ENCODE measurements at regions not wholly inside any gene's neighbourhood (a gene's known extent, or its start where the extent isn't known, plus 50 kb on each side); places are given as distances from the start of the nearest gene placed in this dataset.

- no peak for DNase-seq
Observed at GRCh38 chr17:77637818-77638575, 320.5 kb upstream of the TNRC6C start.

DNA sequence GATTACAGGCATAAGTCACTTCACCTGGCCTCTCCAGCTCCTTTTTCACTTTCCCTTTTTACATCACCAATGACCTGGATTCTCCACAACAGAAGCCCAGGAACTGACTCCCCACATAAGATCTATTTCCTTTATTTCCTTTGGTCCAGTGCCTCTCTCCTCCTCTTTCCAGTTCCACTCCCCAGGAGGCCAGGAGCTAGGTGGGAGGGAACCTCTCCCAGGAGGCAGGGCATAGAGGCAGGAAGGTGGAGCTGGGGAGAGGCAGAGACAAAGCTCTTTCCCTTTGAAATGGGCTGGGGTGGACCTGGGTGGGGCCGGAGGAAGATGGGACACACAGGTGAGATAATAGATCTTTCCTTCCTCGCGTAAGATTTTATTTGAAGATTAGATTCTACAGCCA is 318.3 kb upstream of the TNRC6C start:
- DNase-seq = no peak

GRCh38 chr17:77640916-77641605 is 317.4 kb upstream of the TNRC6C start:
- no peak for DNase-seq

GRCh38 chr17:77641718-77642117 is 316.8 kb upstream of the TNRC6C start:
- no peak for DNase-seq

- DNase-seq = no peak
Observed at GRCh38 chr17:77644181-77645071, 314.1 kb upstream of the TNRC6C start.

DNA sequence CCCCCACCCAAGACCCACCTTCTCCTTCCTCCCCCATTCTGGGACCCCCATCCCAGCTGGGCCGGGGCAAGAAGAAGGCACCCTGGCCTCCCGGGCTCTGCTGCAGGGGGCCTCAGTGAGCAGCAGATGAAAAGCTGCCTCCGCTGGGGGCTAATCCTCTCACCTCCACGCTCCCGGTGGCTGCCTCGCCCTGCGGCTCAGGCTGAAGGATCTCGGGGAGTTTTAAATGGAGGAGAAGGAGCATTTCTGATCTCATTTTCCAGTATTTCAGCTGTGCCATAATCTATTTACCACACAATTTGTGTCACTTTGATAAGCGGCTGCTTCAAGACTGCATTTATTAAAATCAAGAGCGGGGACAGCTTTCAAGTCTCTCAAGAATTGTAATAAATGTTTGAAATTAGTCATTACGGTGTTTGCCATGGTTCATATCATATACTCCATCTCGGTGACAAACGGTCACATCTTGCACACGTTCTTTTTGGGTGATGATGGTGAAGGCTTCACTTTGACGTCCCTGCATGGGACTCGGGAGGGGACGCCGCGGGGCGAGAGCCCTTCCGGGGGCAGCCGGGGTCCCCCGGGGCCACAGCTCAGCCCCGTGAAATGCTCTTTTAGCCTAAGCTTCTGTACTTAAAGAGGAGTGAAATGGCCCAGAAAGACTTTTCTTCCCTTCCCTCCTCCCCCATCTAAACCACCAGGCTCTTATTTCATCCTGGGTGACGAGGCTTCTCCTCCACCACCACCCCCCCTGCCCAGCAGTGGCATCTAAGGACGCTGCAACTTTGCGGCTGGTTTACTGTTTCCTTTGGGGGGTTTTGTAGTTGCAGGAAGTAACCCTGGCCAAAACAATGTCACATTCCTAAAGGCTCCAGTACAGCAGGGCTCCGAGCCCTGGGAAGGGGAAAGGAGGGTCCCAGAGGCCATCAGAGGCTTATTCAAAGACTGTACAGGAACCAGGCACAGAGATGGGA is 313.1 kb upstream of the TNRC6C start:
- peak; percentile 56 for DNase-seq

GRCh38 chr17:77646046-77646430 is 312.5 kb upstream of the TNRC6C start:
- DNase-seq = no peak

- no peak for DNase-seq
Observed at GRCh38 chr17:77647531-77647930, 311.0 kb upstream of the TNRC6C start.

DNA sequence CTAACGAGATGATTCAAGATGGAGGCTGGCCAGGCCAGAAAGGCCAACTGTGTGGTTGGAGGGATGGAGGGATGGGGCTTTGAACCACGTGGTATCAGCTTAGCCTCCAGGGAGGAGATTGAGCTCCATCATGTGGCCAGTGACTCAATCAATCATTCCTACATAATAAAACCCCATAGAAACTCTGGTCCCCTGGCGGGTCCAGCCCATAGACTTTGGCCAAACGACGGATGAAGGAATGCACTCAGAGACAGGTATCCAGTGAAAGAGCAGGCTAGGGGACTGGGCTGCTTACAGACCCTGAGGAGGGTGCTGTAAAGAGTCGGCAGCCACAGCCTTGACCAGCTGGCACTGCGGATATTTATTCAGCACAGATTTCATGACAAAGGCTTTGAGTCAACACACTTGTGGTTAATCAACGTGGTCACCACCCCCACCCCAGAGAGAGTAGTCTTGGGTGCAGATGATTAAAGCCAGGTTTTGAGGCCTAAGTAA is 308.7 kb upstream of the TNRC6C start:
- DNase-seq = no peak

GRCh38 chr17:77651988-77652387 is 306.5 kb upstream of the TNRC6C start:
- DNase-seq = no peak

GRCh38 chr17:77654296-77654695 is 304.2 kb upstream of the TNRC6C start:
- no peak for DNase-seq

GRCh38 chr17:77654850-77655249 is 303.7 kb upstream of the TNRC6C start:
- DNase-seq = no peak

GRCh38 chr17:77656054-77656453 is 302.4 kb upstream of the TNRC6C start:
- no peak for DNase-seq

- no peak for DNase-seq
Observed at GRCh38 chr17:77657839-77658238, 300.7 kb upstream of the TNRC6C start.

- no peak for DNase-seq
Observed at GRCh38 chr17:77660524-77660923, 298.0 kb upstream of the TNRC6C start.

DNA sequence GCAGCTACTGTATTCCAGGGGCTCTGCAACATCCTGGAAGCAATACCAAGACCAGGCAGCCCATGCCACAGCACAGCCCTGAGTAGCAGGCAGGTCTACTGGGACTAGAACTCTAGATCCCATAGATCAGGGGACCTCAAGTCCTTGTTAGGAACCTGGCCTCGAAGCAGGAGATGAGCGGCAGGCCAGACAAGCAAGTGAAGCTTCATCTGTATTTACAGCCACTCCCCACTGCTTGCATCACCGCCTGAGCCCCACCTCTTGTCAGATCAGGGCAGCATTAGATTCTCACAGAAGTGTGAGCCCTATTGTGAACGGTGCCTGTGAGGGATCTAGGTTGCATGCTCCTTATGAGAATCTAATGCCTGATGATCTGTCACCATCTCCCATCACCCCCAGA is 295.7 kb upstream of the TNRC6C start:
- no peak for DNase-seq

GRCh38 chr17:77664097-77664729 is 294.3 kb upstream of the TNRC6C start:
- DNase-seq = no peak

- no peak for DNase-seq
Observed at GRCh38 chr17:77665833-77666232, 292.7 kb upstream of the TNRC6C start.

DNA sequence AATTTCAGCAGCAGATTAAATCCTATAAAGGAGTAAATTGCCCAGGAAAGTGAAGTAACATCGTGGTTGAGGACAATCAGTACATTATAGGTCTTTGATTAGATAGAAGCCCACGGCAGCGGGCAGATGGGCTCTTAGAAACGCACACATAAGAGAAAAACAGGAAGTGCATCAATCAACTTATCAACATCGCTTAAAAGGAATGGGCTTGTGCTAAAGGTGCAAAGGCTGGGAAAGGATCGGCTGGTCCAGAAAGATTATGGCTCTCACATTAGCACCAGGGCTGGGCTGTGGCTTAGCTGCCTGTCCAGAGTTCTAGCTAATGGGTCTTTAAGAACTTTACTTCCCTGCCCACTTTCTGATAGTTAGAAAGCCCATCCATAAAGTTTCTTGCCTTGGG is 292.0 kb upstream of the TNRC6C start:
- DNase-seq = no peak

DNA sequence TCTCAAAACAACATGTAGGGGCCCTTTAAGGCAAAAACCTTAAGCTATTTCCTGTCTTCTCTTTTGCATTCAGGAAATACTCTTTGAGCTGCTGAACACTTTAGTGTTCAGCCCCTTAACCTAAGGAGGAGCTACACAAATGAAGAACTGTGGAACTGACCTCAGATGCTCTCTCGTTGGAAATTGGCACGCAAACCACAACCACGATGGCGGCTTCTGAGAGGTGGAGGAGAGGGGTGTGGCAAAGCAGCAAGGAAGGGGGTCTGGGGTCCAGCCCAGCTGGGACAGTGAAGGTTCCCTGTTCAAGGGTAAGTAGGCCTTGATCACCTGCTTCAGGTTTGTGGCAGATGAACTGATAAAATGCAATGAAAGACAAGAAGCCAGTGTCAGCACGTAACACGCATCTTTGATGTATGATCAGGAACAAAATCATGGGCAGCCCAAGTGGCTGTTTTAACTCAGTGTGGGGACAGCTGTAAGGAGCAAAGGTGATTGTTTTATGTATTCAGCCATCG is 291.6 kb upstream of the TNRC6C start:
- peak; percentile 67 for DNase-seq

- DNase-seq = no peak
Observed at GRCh38 chr17:77667478-77667877, 291.0 kb upstream of the TNRC6C start.
